ENCODE measurements at regions not wholly inside any gene's neighbourhood (a gene's known extent, or its start where the extent isn't known, plus 50 kb on each side); places are given as distances from the start of the nearest gene placed in this dataset.

DNA sequence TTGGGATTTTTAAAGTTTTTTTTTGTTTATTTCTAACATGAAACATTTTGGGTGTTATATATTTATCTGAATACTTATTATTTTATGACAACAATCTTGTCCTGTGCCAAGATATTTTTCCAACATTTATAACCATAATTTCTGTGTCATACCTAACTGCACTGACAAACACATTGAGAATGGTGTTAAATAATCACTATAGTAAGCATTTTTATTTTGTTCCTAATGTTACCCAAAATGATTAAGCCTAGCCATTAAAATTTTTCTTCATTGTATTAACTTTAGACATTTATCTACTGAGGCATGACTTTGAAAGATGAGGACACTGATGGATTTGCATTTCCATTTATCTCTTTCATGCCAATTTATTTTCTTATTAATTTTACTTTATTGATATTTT, 91.6 kb upstream of the STK32A start:
- TF ChIP-seq, protein P1, sequence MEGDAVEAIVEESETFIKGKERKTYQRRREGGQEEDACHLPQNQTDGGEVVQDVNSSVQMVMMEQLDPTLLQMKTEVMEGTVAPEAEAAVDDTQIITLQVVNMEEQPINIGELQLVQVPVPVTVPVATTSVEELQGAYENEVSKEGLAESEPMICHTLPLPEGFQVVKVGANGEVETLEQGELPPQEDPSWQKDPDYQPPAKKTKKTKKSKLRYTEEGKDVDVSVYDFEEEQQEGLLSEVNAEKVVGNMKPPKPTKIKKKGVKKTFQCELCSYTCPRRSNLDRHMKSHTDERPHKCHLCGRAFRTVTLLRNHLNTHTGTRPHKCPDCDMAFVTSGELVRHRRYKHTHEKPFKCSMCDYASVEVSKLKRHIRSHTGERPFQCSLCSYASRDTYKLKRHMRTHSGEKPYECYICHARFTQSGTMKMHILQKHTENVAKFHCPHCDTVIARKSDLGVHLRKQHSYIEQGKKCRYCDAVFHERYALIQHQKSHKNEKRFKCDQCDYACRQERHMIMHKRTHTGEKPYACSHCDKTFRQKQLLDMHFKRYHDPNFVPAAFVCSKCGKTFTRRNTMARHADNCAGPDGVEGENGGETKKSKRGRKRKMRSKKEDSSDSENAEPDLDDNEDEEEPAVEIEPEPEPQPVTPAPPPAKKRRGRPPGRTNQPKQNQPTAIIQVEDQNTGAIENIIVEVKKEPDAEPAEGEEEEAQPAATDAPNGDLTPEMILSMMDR (IDR thresholded peaks at IDR 0.05; ENCODE audit: low read depth, low read length), result no peak
- TF ChIP-seq EZH2phosphoT487 (IDR thresholded peaks at IDR 0.05; ENCODE audit: low read depth), result no peak
